GM21737 (cell line): ENCODE measurements at regions not wholly inside any gene's neighbourhood (a gene's known extent, or its start where the extent isn't known, plus 50 kb on each side); places are given as distances from the start of the nearest gene placed in this dataset.
"Not testable (repeated sequence)": the region's sequence is repeated elsewhere in the genome, so short reads cannot be mapped to it uniquely, and the experiment has no call there.

ENCODE experiments used
- ATAC-seq: cut with Tn5 transposase; IDR thresholded peaks from one replicate; pipeline ENCODE4 v1.9.1; 2021; ENCODE audit warnings: mild to moderate bottlenecking, moderate library complexity; ENCODE audit not compliant: unreplicated experiment

DNA sequence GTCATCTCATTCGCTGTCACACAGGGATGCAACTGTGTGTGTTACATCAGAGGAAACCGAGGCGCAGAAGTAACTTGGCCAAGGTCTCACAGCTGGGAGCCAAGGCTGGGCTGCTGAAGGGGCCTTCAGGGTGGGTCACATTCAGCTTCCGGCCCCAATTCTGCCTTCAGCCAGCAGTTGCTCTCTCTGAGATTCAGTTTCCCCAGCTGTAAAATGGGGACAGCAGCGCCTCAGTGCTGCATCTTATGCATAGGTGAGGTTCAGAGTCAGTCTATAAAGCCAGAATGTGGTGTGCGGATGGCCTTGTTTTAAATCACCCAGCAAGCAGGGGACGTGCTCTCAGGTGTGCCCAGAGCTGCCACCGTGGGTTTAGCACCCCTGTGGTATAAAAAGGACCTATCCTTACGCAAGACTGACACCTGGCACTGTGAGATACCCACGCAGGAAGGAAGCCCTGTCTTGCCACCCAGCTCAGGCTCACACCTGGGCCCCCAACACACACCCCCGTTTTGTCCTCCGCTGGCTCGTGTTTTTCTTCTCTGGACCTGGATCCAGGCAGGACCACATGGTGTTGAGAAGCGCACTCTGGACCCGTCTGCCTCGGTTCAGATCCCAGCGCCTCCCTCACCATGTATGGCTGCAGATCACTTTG is 94.6 kb upstream of the GSE1 start:
- no peak for ATAC-seq

DNA sequence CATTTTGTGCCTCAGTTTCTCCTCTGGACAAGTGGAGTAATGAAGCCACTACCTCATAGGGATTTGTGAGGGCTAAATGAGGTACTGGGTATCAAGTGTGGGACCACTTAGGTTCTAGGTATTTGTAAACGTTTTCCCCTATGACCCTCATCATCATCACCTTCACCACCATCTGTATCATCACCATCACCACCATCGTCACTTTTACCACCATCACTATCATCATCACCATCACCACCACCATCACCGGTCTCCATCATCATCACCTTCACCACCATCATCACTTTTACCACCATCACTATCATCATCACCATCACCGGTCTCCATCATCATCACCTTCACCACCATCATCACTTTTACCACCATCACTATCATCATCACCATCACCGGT is 94.1 kb upstream of the GSE1 start:
- not testable (repeated sequence) for ATAC-seq

DNA sequence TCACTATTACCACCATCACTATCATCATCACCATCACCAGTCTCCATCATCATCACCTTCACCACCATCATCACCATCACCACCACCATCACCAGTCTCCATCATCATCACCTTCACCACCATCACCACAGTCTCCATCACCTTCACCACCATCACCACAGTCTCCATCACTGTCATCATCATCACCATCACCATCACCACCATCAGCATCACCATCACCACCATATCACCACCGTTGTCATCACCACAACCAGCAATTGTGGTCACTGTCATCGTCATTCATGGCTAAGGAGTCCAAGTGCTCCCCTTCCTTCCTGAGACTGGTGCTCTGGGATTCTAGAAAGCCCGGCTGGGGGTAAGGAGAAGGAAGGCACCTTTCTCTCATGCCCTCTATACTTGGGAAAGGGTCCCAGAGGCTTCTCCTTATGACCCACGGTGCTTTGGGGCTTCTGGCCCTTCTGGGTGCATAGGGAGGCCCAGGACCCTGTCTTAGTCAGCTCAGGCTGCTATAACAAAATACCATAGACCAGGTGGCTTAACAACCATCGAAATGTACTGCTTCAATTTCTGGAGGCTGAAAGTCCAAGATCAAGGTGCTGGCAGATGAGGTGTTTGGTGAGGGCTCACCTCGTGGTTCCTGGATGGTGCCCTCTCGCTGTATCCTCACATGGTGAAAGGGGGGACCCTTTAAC is 93.4 kb upstream of the GSE1 start:
- ATAC-seq, result no peak

DNA sequence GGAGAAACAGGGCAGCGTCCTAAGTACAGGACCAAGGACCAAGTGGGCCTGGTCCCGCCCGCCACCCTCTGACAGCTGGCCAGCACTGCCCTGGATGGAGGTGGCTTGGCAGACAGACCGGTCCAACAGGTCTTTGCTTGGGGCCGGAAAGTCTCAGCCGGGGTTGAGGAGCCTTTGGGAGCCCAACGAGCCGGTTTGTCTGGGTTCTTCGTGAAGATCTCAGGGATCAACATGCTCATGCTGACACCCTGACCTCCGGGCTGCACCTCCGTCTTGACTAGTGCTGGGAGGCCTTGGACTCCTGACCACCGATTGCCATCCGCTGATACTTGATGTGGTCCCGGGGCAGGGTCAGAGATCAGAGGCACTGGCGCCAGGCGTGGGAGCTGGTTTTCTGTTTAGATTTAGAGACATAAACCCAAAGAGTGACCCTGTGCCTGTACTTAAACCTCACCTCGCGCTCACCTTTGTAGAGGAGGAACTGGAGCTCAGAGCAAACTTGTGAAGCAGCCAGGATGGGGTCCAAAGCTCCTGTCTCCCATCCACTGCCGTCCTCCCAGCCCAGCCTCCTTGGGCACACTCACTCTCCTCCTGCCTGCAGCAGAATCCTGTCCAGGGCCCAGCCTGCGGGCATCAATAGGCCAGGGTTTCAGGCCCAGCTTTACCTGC is 92.1 kb upstream of the GSE1 start:
- no peak for ATAC-seq

DNA sequence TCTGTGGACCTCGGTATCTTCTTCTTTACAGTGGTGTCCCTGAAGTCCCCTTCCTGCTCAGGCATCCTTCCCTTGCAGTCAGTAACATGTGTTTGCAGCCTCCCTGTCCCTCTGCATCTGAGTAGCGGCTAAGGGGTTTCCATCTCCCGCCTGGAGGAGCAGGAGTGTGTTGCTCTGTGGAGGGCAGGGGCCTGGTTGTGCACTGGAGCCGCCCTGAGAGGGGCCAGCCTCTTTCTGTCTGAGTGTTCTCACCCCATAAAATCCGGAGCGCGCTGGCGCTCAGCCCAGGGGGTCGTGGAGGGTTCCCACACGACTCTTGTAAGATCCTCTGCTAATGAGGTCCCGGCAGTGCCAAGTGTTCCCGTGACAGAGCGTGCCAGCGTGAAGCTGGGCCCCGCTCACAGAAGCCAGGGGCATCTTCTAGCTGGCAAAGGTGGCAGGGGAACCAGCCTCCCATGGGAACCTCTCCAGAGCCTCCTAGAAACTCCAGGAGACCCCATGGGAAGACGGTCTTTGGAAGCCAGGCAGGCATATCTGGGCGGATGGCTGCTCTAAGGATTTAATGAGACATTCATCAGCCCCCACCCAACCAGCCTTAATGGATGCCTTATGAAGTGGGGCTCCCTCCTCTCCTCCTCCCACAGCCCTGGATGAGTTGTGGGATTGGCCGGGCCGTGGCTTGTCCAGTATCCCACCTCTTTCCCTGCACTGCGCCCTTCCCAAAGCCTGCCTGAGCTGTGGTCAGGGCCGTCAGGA is 91.4 kb upstream of the GSE1 start:
- ATAC-seq, result no peak

DNA sequence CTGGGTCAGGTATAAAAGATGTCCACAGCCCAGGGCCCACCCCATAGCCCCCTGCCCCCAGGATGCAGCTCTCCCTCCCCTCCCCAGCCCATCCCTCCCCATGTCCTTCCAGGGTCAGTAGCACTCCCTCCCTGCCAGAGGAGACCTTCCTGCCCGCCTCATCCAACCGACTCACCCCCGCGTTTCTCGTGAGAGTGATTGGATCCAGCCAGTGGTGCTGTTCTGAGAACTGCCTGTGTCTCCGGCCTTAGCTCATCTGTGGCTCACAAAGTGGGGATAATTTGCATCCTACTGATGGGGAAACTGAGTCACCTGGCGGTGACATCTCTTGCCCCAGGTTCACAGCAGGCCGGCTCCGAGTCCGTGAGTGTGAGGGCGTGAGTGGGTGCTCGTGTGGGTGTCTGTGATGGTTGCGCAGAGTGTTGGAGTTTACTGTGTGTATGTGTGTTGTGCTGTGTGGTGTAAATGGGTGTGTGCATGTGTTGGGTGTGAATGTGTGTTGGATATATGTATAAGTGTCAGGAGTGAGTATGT is 90.7 kb upstream of the GSE1 start:
- ATAC-seq, result no peak

DNA sequence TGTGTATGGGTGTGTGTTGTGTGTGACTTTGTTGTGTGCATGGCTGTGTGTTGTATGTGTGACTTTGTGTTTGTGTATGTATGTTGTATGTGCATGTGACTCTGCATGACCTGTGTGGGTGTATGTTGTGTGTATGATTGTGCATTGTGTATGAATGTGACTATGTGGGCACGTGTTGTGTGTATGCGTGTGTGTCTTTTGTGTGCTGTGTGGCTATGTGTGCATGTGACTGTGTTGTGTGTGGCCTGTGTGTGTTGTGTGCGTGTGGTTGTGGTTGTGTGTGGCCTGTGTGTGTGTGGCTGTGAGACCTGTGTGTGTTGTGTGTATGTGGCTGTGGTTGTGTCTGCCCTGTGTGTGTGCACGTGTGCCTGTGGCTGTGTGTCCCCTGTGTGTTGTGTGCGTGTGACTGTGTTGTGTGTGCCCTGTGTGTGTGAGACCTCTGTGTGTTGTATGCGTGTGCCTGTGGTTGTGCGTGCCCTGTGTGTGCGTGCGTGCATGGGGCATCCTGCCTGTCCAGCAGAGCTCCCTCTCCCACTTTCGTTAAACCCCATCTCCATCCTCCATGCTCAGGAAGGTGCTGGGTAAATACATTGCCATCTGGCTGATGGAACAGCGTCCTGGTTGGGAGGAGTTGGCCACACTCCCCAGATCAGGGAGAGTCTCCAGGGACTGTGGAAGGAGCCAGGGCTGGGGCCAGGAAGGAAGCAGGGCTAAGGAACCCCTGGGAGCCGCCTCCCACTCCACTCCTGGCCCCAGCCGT is 90.1 kb upstream of the GSE1 start:
- no peak for ATAC-seq

DNA sequence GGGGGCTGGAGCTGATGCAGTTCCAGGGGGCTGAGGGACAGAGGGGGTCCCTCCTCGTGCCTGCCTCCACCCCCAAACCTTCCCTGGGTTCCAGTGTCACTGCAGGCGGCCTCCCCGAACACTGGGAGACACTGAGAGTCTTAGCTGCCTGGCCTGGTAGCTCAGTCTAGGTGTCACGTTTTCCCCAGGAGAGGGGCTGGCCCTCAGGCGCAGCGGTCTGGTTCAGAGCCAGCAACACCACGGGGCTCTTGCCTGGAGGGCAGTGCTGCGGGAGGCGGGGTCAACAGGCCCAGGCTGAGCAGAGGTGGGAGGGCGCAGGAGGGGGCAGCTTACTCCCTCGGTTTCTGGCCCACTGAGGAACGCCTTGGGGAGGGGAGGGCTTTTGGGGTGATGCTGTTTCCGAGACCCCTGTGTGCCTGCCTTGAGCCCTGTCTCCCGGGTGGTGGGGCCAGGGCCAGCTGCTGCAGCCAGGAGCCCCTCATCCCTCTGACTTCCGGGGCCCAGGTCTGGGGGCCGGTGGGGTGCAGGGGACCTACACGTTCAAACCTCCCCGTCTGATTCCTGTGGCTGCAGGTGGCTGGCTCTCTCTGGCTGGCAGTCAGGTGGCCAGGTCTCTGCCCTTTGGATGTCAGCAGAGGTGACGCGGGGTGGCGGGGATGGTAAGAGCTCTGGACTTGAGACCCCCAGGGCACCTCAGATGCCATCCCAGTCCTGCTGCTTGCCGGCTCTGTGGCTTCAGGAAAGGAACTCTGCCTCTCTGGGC is 89.3 kb upstream of the GSE1 start:
- ATAC-seq, result no peak

DNA sequence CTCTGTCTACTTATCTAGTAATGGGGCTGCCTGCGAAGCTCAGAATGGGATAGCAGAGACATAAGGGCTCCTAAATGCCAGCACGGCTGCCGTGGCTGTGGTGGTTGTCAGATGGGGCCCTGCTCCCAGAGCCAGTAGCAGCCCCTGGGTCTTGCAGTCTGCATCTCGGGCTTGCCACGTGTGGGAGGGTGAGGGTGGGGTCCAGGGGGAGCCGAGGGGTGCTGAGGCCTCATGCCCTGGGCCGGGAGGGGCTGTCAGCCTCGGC is 88.8 kb upstream of the GSE1 start:
- no peak for ATAC-seq

DNA sequence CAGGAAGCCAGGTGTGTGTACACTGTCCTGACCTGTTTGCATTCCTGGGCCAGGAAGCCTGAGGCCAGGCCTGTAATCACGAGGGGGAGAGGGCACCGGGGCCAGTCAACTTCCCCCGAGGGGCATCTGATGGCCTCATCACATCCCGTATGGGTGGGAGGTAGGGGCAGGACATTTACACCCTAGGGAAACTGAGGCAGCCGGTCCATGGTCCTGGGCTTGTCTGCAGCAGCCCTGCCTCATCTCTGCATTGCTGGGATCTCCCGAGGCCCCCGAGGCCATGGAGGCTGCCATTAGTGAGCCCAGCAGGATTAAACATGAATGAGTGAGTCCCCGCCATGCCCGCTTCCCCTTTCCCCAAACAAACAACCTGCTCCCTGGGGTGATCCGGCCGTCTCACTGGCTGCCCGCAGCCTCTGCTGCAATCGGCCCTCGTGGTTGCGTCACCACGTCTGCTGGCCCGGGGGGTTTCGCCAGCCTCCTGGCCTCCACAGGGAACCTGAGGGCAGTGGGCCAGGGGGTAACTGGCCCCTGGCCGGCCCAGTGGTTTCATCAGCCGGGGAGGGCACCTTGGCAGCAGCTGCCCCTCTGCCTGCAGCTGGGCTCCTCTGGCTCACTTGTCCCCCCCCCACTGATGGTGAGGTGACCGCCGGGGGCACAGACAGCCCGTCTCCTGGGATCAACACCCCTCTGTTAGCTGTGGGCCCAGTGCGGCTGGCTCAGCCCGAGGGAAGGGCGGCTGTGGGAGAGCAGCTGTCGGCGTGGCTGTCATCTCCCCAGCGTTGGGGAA is 88.3 kb upstream of the GSE1 start:
- ATAC-seq, result no peak

DNA sequence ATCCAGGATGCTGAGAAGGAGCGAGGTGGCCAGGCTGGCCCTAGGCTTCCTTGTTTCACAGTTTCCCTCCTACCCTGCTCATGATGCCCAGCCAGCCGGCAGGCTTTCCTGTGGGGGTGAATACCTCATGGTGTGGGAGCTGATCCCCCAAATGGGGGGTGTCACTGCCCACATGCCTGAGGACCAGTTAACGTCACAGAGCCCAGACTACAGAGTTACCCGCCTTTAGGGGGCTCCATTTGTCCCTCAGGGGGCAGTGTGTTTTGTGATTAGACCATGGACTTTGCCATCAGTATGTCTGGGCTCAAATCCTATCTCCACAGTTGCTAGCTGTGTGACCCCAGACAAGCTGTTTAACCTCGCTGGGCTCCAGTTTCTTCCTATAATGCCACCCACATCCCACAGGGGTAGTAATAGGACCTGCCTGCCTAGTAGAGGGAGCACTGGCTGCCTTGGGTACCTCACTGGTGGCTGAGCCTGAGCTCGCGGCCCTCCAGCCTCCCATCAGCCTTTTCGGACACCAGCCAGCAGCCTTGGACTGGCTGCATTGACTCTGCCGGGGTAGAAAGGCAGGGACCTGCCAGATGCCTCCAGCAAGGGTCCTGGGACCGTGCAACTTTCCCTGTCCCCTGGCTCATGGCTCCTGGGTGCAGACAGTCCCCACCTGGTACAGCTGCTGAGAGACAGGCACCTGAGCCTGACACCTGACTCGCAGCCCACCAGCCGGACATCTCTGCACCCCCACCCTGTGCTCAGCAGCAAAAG is 87.5 kb upstream of the GSE1 start:
- no peak for ATAC-seq

DNA sequence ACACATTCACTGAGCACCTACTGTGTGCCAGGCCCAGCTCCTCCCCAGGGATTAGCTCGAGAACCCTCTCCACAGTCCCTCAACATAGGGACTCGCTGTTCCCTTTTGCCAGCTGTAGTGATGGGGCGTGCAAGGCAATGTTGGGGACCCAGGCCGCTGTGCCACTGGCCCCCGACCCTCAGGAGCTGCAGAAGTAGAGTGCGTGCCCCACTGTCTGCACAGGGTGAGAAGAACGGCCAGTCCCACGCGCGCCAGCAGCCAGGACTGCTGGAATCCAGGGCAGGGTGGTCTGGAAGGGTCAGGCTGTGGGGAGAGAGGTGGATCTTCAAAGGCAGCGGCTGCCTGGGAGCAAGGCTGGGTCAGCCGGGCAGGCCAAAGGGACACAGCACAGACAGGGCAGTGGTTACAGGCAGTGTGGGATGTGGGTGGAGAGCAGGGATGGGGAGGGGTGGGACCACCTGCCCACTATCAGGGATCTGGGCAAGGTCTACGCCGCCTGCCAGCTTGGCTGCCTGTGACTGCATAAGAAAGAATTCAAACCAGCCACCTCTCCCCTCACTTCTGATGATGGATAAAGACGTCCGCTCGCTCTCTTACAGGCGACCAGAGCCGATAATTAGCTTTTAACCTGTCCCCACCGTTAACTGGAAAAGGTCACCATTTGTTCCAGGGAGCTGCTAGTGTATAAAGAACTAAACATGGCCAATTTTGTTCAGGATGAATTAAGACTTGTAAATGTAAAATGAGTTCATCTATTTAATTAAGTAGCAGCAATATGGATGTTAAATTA is 86.7 kb upstream of the GSE1 start:
- no peak for ATAC-seq

DNA sequence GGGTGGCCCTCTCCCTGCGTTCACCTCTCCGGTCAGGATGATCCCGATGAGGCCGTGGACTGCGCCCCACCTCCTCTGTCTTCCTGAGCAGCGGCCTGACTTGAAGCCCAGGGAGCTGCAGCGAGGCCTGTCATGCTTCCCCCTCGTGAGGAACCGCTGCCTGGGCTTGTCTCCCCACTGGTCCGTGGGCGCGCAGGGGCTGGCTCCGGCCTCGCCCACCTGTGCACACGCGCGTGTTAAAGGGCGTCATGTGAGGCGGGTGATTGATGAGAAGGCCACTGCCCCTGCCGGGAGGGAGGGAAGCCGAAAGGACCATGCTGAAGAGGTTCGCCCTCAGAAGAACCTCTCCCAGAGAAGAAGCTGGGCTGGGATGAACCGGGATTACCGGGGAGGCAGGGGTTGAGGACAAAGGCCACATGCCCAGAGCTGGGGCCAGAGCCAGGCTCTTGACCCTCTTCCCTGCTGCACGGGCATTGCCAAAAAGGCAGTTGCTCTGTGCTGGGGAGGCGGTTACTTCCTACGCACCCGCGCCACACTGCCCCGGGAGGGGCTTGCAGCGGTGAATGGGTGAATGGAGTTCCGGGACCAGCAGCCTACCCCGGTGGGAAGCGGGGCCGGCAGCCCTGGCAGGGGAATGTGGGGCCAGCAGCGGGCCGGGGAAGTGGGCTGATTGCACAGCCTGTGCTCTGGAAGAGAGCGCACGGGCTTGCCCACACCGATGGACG is 85.9 kb upstream of the GSE1 start:
- ATAC-seq, result no peak

DNA sequence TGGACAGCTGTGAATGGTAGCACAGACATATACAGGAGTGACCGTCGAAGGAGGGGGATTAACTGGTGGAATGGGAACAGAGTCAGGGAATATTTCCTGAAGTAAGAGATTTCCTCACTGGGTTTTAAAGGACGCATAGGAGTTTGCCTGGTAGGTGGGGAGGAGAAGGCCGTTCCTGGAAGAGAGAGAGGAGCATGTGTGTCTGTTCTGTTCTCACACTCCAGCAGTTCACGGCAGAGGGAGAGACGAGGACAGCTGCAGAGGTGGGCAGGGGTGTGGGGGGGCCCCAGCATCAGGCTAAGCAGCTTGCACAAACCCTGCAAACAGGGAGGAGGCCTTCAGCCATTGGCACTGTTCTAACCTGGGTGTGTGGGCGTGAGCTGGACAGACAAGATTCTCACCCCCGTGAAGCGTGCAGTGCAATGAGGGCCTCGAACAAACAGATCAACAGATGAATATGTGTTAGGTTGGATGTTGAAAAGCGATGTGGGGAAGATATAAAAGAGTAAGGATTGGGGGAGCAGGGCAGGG is 85.3 kb upstream of the GSE1 start:
- ATAC-seq, result no peak

DNA sequence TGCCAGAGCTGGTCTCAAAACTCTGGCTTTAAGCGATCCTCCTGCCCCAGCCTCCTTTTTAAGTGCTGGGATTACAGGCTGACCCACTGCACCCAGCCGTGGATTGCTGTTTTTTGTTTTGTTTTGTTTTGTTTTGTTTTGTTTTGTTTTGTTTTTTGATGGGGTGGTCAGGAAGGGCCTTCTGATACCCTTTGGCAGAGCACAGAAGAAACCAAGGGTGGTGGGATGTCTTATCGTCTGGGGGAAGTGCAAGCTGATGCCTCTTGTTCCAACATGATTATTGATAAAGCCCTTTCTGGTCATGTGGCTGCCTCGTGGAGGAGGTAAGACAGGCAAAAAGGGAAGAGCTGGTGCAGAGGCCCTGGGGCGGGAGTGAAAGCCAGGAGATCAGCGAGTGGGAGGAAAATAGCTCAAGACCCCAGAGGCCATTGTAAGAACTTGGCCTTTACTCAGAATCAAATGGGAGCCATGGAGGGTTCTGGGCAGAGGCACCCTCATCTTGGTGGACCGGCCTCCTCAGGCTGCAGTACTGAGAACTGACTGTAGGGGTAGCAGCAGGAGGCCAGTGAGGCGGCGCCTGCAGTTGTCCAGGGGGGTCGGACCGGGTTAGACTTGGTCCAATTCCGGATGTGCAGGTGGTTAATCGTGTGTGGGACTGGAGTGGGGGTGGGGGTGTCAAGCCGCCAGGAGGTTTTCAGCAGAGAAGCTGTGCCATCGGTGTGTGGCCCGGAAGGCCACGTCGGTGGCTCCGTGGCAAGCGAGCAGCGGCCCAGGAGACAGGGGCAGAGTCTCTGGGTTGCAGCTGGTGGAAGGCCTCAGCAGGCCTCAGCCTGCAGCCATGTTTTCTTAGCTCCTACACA is 84.4 kb upstream of the GSE1 start:
- no peak for ATAC-seq
